Heart right ventricle (tissue), 16 donors: ENCODE measurements at regions not wholly inside any gene's neighbourhood (a gene's known extent, or its start where the extent isn't known, plus 50 kb on each side); places are given as distances from the start of the nearest gene placed in this dataset.

Experiments
- ATAC-seq, 8 donors: fragments of 200-7000 bp; cut with Tn5 transposase; one replicate each; pipeline ENCODE4 v1.9.1; 2020; ENCODE audit warnings: mild to moderate bottlenecking in 8 of 8, moderate library complexity in 8 of 8, moderate number of reproducible peaks in 1 of 8
- DNase-seq, 2 donors: peaks; one replicate each; pipeline ENCODE4 v3.0.0-alpha.2; 2020
- H3K27ac ChIP-seq, 10 donors: fragments of 200-600 bp; sonication (generic) in 2 of 10; one replicate each; pipeline versions ENCODE4 v1.5.0 to v1.8.0; 2020 to 2022; ENCODE audit warnings: mild to moderate bottlenecking in 3 of 10
- H3K27me3 ChIP-seq, 7 donors: fragments of 200-600 bp; one replicate each; pipeline ENCODE4 v1.8.0; 2021 to 2022; ENCODE audit warnings: mild to moderate bottlenecking in 2 of 7
- H3K36me3 ChIP-seq, 9 donors: fragments of 200-600 bp; sonication (generic) in 1 of 9; one replicate each; pipeline versions ENCODE4 v1.5.0 to v1.8.0; 2020 to 2022; ENCODE audit warnings: mild to moderate bottlenecking in 2 of 9
- H3K4me1 ChIP-seq, 9 donors: fragments of 200-600 bp; sonication (generic) in 1 of 9; one replicate each; pipeline versions ENCODE4 v1.5.0 to v1.8.0; 2020 to 2022; ENCODE audit warnings: mild to moderate bottlenecking in 4 of 9
- H3K4me3 ChIP-seq, 10 donors: fragments of 200-600 bp; sonication (generic) in 2 of 10; one replicate each; pipeline versions ENCODE4 v1.5.0 to v1.8.0; 2020 to 2022; ENCODE audit warnings: mild to moderate bottlenecking in 7 of 10, moderate library complexity in 2 of 10
- H3K9me3 ChIP-seq, 11 donors: fragments of 200-600 bp in 10 of 11; sonication (generic) in 2 of 11; one replicate each; pipeline versions ENCODE4 v1.5.0 to v1.8.0; 2013 to 2022; ENCODE audit warnings: mild to moderate bottlenecking in 2 of 11, control low read depth in 1 of 11, moderate library complexity in 1 of 11
- CTCF ChIP-seq, 9 donors: fragments of 200-600 bp; sonication (generic) in 2 of 9; IDR thresholded peaks; one replicate each; pipeline versions ENCODE4 v1.5.0 to v1.8.0; 2021 to 2022; ENCODE audit warnings: antibody characterized with exemption in 9 of 9, mild to moderate bottlenecking in 5 of 9, moderate library complexity in 1 of 9
- WGBS, 2 donors: extraction: QIAGEN DNeasy Blood & Tissue Kit; methylation state at CpG; one replicate each; pipeline ENCODE4 v1.1.7; 2013; ENCODE audit warnings: inconsistent platforms in 1 of 2; 5-methylcytosine and 5-hydroxymethylcytosine counted together
- intact Hi-C, 10 donors: fragments of 100-400 bp; cut with DNase I; formaldehyde crosslinking; loops; one replicate each; pipeline versions ENCODE4 v1.11.1 to v1.14.2; 2022
- donor health status: Arrhythmogenic right ventricular cardiomyopathy.
- donor health status: ischemic (EF 13 %, LVEDD 7.1; RV severe dilation, severe dysfunction).
- donor health status: healthy with polysubstance abuse.
- donor health status: DM: no; HTN: yes; CAD: no.
- donor health status: DM: no; HTN: no; CAD: no.
- donor health status: ischemic (EF 25% LVEDD 6.9; RV normal size, moderate dysfunction).
- donor health status: ischemic (EF 25% LVEDD 5.7; RV mildly dilated, moderate dysfunction).
- donor health status: healthy.
- donor health status: DM: yes; HTN: yes; CAD: no.
- donor health status: Ischemic cardiomyopathy.
- donor health status: ischemic (EF 35%, LVEDD 5.7; RV mildly dilated, moderate dysfunction).
- donor health status: nonischemic (EF 11% LVEDD 7.7; RV severe dilation, severe dysfunction).
- donor health status: DM: yes; HTN: yes; CAD: no.
- donor health status: PGD.
- donor health status: ischemic (EF 29% LVEDD 5.4; RV normal size, mild dysfunction).
- donor health status: nonischemic (EF 23%, LVEDD 6.1; RV moderate dilation, normal function).

- no peaks in the 10 kb centered on the region for H3K9me3 ChIP-seq
- H3K4me3 ChIP-seq: no peak overlapping the region
- ATAC-seq (no peak), DNase-seq (no peak)
- no peak for TF ChIP-seq CTCF (IDR thresholded peaks at IDR 0.05)
- H3K36me3 ChIP-seq: no peaks in the 10 kb centered on the region
- peaks cover 13 to 89% (median 62%) of the 10 kb centered on the region in 9 donors for H3K4me1 ChIP-seq
- no peak overlapping the region for H3K27ac ChIP-seq
- H3K27me3 ChIP-seq: no peaks in the 10 kb centered on the region
- intact Hi-C loops: loop anchor here in 5 of 10 donors (5.0 to 10.0 kb wide), 4 partner anchors 46 to 1044 kb away; partner anchors contain the start of gene TBL1XR1 (in 1 of the 5)
- 61 to 62% methylated on average over 2 of the region's 2 CpGs for whole genome bisulfite sequencing, 2 donors
These were observed 143.1 kb upstream of the TBL1XR1 start for GRCh38 chr3:177340243-177340830.

- no peak for ATAC-seq
- no peak overlapping the region for H3K4me3 ChIP-seq
- no peaks in the 10 kb centered on the region for H3K27me3 ChIP-seq
- no peaks in the 10 kb centered on the region for H3K9me3 ChIP-seq
- peaks cover 14 to 89% (median 66%) of the 10 kb centered on the region in 9 donors for H3K4me1 ChIP-seq
- DNase-seq: peak in 1 of 2 donors; percentile 28
- peak overlapping the region; percentile 15 to 96 (median 58) for H3K27ac ChIP-seq
- WGBS, 2 donors: 71 to 75% methylated on average over 7 of the region's 7 CpGs
- TF ChIP-seq CTCF (IDR thresholded peaks at IDR 0.05): no peak
- no peaks in the 10 kb centered on the region for H3K36me3 ChIP-seq
- intact Hi-C loops: loop anchor here in 5 of 10 donors (5.0 to 10.0 kb wide), 4 partner anchors 47 to 1043 kb away; partner anchors contain the start of gene TBL1XR1 (in 1 of the 5)
These were observed 144.6 kb upstream of the TBL1XR1 start for GRCh38 chr3:177341736-177342419.

- no peak for ATAC-seq
- DNase-seq: no peak
- no peak overlapping the region for H3K4me3 ChIP-seq
- peak overlapping the region; percentile 2 to 96 (median 89) for H3K27ac ChIP-seq
- H3K36me3 ChIP-seq: no peaks in the 10 kb centered on the region
- intact Hi-C loops: loop anchor here in 5 of 10 donors (5.0 to 10.0 kb wide), 4 partner anchors 48 to 1042 kb away; partner anchors contain the start of gene TBL1XR1 (in 1 of the 5)
- no peaks in the 10 kb centered on the region for H3K27me3 ChIP-seq
- no peaks in the 10 kb centered on the region for H3K9me3 ChIP-seq
- WGBS, 2 donors: 78 to 81% methylated on average over 3 of the region's 3 CpGs
- TF ChIP-seq CTCF (IDR thresholded peaks at IDR 0.05): no peak
- H3K4me1 ChIP-seq: peaks cover 14 to 78% (median 57%) of the 10 kb centered on the region in 9 donors
These were observed 145.9 kb upstream of the TBL1XR1 start for GRCh38 chr3:177343122-177343625.
